ENCODE measurements at regions not wholly inside any gene's neighbourhood (a gene's known extent, or its start where the extent isn't known, plus 50 kb on each side); places are given as distances from the start of the nearest gene placed in this dataset.

DNA sequence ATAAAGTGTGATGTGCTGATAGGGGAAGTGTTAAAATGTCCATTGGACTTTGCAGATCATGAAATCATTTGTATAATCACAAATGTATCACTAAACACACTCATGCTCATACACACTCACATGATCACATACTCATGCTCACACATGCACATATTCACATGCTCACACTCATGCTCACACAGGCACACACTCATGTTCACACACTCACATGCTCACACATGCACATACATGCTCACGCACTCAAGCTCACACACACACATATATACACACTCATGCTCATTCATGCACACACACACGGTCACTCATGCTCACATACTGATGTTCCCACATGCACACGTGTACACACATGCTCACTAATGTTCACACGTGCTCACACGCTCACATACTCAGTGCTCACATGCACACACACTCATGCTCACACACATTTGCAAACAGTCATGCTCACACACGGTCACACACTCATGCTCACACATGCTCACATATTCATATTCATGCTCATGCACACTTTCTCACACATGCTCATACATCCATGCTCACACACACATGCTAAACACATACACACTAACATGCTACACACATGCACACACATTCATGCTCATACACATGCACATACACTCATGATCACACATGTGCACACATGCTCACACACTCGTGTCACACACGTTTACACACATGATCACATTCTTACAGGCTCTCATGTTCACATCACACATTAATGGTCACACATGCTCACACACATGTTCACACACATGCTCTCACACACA is 116.7 kb upstream of the GJB6 start:
- Histone ChIP-seq H3K9me1 (ENCODE audit: control insufficient read depth, insufficient read depth, low read length) (no peaks in the 10 kb centered on the region), H3K4me3 (no peak overlapping the region), H4K20me1 (replicated peaks; ENCODE audit: control insufficient read depth, insufficient read depth, low read length) (no peaks in the 10 kb centered on the region), H3K4me1 (replicated peaks in 1 of 2; ENCODE audit: control insufficient read depth in 2 of 2, insufficient read depth in 2 of 2, low read length in 2 of 2) (no peaks in the 10 kb centered on the region), H2AFZ (ENCODE audit: low read depth, low read length) (no peak overlapping the region), H3K27ac (ENCODE audit: extremely low read depth, low read depth, low read length) (no peak overlapping the region), H3K36me3 (ENCODE audit: control insufficient read depth, insufficient read depth, low read length) (no peaks in the 10 kb centered on the region), H3K4me2 (ENCODE audit: insufficient read depth, low read length) (no peak overlapping the region), H3K9me3 (replicated peaks; ENCODE audit: control insufficient read depth, insufficient read depth, low read depth, low read length) (no peaks in the 10 kb centered on the region), H3K9ac (ENCODE audit: insufficient read depth in 1 of 2, low read depth in 2 of 2, low read length in 2 of 2) (no peak overlapping the region), H3K79me2 (ENCODE audit: control insufficient read depth, insufficient read depth, low read length) (no peaks in the 10 kb centered on the region), H3K27me3 (ENCODE audit: control insufficient read depth in 2 of 2, insufficient read depth in 2 of 2, low read length in 2 of 2) (no peaks in the 10 kb centered on the region; a peak in 1 of 5 replicates)
- ChIA-PET CTCF (ENCODE audit: low intra/inter-chr PET ratio) (no interaction called here), POLR2A (no interaction called here)
- in situ Hi-C loops (cut with MboI) (no loop called here), intact Hi-C loops (cut with micrococcal nuclease) (no loop called here)
- WGBS (ENCODE audit: insufficient coverage, low coverage, missing lambda C conversion rate), result 1% methylated on average over 8 of the region's 8 CpGs
- ATAC-seq (no peak), DNase-seq (ENCODE audit: extremely low read depth in 1 of 4, low spot score in 3 of 4) (no peak), FAIRE-seq (no peak)
- BruUV-seq (replicated peaks), result no TSS peak
- TF ChIP-seq FOXM1 (IDR thresholded peaks at IDR 0.05; ENCODE audit: low read depth) (no peak), FOXM1 (CRISPR knock-in tag; IDR thresholded peaks at IDR 0.05; ENCODE audit: low read depth) (no peak), NR2C2 (CRISPR knock-in tag; IDR thresholded peaks at IDR 0.05) (no peak), NR2C2 (tag; IDR thresholded peaks at IDR 0.05) (no peak), NCOA2 (IDR thresholded peaks at IDR 0.05; ENCODE audit: partially characterized antibody in 2 of 2) (no peak), ZNF717 (CRISPR knock-in tag; IDR thresholded peaks at IDR 0.05) (no peak), ZKSCAN3 (CRISPR knock-in tag; IDR thresholded peaks at IDR 0.05) (no peak), RUNX1 (IDR thresholded peaks at IDR 0.05; ENCODE audit: low read depth) (no peak), RBM39 (optimal IDR thresholded peaks at IDR 0.05; ENCODE audit: low read depth, low read length) (no peak), KDM2B (CRISPR knock-in tag; IDR thresholded peaks at IDR 0.05) (no peak), ARID3A (IDR thresholded peaks at IDR 0.05; ENCODE audit: borderline replicate concordance, low read depth, low read length) (no peak), ZEB2 (IDR thresholded peaks at IDR 0.05) (no peak), POLR2B (IDR thresholded peaks at IDR 0.05; ENCODE audit: low read depth, partially characterized antibody) (no peak), JUN (IDR thresholded peaks at IDR 0.05; ENCODE audit: borderline replicate concordance, low read depth, low read length) (no peak), JUN (CRISPR knock-in tag; IDR thresholded peaks at IDR 0.05; ENCODE audit: borderline replicate concordance) (no peak), JUND (IDR thresholded peaks at IDR 0.05; ENCODE audit: borderline replicate concordance, low read depth, low read length) (no peak), JUND (tag; IDR thresholded peaks at IDR 0.05; ENCODE audit: borderline replicate concordance, low read depth, low read length) (no peak), ASH1L (IDR thresholded peaks at IDR 0.05; ENCODE audit: borderline replicate concordance, low read depth, partially characterized antibody) (no peak)
